GM21737 (cell line): ENCODE measurements at regions not wholly inside any gene's neighbourhood (a gene's known extent, or its start where the extent isn't known, plus 50 kb on each side); places are given as distances from the start of the nearest gene placed in this dataset.
"Not testable (repeated sequence)": the region's sequence is repeated elsewhere in the genome, so short reads cannot be mapped to it uniquely, and the experiment has no call there.

Source experiments
- ATAC-seq: cut with Tn5 transposase; IDR thresholded peaks from one replicate; pipeline ENCODE4 v1.9.1; 2021; ENCODE audit warnings: mild to moderate bottlenecking, moderate library complexity; ENCODE audit not compliant: unreplicated experiment

DNA sequence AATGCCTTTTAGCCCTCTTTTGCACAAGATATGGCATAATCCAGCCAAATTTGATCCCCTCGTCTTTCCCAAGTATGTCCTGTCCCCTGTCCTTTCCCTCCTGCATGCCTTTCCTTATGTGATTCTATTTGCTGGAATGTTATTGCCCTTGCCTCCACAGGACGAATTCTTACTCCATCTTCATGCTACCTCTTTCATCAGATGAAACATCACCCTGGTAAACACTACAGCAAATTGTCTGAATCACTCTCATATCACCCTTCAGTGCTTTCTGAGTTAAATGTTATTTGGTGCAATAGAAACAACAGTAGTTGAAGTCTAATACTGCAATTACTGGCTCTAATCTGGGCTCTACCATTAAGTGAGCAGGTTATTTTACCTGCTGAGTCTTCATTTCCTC, 52.2 kb upstream of the FAT1 start:
- no peak for ATAC-seq

DNA sequence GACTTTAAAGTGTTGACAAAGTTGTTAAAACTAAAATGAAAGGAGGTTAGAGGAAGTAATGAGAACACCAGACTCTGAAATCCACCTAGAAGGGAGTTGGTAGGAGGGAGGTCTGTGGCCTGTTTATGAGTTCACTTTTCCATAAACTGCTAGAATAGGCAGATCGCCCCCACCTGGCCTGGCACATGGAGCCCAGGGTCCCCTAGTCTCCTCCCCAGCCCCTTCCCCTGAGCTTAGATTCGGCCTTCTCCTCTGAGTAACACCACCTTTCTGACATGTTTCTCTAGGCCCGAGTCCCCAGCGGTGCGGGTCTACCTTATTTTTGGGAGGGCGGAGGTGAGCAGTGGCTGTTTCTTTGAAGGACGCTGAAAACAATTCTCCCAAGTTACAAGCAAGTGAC, 54.5 kb upstream of the FAT1 start:
- no peak for ATAC-seq

DNA sequence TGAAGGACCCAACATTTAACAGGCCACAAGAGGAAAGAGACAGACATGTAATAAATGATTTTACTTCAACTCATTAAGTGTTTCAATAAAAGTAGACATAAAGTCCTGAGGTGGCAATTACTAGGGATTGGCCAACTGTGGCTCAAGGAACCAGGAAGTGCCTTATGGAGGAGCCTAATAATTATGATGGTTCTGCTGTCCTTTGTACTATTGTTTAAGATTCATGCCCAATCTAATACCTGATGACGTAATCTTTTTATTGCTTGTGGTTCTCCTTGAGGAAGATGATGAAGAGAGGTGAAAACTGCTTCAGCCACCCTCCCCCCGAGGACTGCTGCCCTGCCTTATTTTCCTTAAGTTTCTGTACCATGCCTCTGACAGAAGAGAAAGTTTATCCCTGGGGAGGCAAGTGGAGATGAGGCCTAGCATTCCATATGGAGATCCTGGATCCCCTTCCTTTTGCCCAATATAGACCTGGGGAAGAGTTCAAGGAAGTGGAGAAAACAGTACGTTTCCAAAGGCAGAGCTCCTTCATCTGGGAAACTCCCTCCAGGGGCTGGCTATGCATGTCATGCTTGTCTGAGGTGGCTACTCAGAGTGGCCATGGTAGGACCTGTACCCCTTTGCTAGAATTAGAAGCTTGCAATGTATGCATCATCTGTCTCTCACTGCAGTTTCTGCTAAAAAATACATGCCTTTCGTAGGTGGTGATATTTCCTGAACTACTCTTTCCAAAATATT, 56.8 kb upstream of the FAT1 start:
- ATAC-seq = no peak

DNA sequence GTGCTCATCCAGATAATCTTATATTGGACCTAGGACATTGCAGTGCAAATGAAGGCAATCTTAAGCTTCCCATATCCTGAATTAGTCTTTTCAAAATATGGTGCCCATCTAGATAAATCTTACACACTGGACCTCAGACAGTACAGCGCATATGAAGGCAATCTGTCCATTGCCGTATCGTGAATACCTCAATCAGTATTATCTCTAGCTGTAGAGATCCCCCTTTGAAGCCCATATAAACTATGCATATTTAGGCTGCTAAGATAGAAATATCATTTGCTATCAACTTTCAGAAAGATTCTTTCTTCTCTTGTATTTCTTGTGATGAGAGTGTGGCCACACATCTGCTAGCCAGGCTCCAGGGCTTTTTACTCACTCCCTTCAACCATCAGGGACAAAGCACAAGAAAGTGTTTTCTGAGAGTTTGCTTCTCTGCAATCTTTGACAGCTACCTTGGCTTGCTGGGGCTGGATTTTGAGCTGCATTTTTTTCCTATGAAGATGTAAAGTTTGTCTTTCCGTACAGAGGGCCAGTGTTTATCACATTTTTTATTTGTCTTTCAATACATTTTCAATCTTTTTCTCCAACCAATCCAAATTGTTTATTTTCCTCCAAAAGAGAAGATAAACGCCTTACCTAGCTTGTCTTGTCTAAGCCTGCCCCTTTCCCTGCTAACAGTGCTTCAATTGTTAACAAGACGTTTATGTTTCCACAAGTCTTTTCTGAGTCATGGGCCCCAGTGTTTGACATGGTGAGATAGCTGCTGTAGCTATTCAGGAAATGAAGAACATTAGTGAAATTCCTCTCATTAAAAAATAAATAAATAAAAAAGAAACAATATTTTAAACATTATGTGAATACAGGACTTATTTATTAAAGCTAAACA, 57.6 kb upstream of the FAT1 start:
- no peak for ATAC-seq

DNA sequence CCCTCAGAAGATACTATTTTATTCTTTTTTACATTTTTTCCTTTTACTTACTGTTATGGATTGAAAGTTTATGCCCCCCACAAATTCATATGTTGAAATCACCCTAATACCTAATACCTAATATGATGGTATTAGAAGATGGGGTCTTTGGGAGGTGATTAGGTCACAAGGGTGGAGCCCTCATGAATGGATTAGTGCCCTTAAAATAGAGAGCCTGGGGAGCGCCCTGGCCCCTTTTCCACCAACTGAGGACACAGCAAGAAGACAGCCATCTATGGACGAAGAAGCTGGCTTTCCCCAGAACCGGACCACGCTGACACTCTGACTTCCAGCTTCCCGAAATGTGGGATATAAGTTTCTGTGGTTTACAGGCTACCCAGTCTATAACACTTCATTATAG, 58.6 kb upstream of the FAT1 start:
- ATAC-seq = no peak

DNA sequence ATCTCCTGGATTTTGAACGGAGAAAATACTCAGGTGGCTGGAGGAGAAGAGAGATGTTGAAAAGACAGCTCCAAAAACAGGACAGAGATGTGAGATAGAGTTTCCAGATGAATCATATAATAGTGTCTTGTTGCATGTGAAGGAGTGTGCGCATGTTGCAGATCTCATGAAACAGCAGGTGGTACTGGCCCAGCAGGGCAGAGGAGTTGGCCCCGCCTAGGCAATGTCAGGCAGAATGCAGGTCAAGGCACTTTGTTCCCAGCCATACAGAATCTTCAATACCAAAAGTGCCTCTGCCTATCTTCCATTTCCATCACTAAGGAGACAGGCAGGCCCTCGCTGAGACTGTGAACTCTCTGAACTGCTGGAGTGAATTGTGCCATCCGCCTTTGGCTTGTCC, 63.9 kb upstream of the FAT1 start:
- no peak for ATAC-seq

DNA sequence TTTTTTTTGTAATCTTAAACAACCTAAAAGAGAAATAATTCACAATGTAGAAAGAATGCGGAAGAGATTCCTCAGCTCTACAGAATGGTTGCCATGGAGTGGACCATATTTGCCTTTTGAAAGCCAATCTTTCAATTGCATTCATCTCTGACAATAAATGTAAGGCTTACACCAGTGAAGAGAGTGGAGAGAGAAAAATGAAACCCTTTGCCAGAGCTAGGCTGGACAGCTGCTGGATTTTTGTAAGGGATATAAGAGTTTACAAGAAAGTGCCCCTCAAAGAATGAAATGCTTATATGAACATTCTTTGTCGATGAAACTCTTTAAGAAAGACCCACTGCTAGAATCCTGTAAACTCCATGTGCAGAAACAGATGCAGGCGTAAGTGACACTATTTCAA, 66.0 kb upstream of the FAT1 start:
- ATAC-seq = no peak

DNA sequence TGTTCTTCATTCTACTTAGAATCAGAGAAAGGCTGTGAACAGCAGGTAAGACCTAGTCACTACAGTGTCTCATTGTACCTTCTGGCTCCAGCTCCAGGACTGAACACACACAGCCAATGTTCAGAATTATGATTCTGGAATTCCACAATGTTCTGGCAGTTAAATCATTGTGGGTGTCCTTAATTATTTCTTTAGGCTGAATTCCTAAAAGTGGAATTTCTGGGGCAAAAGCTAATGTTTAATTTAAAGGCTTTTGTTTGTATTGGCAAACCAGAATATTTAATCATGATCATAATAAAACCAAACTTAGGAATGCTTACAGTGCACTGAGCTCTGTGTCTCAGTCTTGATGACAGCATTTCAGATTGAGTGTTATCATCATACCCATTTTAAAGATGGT, 67.0 kb upstream of the FAT1 start:
- ATAC-seq = no peak

DNA sequence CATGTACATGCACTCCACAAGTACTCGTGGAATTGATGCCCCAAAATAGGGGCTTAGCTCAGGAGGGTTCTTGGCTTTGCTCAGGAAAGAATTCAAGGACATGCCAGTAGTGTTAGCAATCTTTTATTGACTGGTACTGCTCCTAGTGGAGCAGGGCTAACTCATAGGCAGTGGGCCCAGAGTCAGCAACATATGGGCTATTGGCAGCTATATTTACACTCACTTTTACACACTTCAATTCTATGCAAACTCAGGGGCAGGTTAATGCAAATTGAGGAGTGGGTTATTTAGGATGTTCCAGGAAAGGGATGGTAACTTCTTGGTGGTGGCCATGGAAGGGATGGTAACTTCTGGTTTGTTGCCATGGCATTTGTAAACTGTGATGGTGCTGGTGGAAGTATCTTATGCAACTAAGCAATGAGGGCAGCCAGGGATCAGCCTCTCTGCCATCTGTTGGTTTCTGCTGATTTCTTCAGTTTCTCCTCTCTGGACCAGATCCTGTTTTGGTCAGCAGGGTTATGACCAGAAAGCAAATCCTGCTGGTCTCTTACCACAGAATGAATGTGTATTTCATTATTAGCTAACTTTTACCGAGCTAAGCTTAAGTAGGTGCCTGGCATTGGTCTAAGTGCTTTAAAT, 69.2 kb upstream of the FAT1 start:
- ATAC-seq = no peak

DNA sequence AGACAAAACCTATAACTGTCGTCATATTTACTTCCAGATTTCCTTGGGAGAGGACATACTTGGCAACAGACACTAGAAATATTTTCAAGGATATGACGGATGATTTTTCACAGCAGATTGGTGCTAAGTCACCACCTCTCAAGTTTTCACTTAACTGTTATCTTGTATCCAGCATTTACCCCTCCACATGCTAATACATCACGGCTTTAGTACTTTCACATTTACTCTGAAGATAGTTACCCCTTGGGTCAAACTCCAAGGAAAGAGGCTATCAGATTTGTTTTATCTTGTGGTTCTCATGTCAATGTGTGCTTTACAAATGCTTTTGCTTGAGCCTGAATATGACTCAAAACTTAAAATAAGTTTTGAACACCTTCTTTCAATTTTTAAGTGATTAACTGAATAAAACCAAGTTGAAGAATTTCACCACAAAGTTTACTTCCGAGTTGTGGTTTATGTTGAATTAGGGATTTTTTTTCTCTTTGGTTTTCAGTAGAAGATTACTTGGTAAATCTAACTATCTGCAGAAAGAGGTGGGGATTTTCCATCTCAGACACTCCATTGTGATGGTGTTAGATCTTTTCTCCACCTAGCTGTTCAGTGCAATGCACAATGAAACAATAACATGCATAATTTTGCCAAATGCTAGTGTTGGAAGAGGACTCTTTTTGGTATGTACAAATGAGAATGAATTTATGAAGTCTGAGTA, 75.4 kb upstream of the FAT1 start:
- ATAC-seq = no peak

DNA sequence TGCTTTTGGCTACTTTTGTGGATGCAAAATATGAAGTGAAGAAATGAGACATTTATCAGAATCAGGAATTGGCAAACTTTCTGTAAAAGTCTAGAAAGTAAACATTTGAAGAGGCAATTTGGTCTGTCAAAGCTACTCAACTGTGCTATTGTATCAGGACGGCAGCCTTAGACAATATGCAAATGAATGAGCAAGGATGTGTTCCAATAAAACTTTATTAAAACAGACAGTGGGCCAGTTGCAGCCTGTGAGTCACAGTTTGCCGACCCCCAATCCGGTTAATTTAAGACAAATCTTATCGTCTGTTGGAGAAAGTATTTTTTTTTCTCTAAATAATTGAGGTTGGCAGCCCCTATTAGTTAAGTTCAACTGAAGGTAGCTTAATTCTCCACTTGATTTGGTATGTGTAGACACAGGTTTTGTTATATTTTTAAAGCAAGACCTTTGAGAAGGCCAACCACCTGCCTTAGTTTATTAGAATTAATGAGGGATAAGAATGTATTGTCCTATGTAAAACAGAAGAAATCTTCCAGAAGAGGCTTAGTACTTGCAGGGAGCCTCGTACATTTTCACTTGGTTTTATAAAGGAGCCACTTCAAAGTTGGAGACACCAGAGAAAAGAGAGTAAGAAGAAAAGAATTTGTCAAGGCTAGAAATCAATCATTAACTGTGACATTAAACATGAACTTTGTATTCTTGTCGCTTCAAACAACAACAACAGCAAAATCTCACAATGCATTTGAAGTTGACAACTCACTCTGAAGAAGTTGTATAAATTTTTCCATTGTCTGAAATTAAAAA, 81.6 kb upstream of the FAT1 start:
- ATAC-seq = no peak

DNA sequence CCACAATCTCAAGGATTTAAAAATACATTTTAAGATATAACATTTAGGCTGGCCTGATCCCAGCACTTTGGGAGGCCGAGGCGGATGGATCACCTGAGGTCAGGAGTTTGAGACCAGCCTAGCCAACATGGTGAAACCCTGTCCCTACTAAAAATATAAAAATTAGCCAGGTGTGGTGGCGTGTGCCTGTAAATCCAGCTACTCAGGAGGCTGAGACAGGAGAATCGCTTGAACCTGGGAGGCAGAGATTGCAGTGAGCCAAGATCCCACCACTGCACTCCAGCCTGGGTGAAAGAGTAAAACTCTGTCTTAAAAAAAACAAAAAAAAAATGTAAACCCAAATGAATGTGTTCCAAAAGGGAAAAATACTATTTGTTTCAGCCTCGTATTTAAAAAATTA, 82.3 kb upstream of the FAT1 start:
- ATAC-seq = not testable (repeated sequence)

DNA sequence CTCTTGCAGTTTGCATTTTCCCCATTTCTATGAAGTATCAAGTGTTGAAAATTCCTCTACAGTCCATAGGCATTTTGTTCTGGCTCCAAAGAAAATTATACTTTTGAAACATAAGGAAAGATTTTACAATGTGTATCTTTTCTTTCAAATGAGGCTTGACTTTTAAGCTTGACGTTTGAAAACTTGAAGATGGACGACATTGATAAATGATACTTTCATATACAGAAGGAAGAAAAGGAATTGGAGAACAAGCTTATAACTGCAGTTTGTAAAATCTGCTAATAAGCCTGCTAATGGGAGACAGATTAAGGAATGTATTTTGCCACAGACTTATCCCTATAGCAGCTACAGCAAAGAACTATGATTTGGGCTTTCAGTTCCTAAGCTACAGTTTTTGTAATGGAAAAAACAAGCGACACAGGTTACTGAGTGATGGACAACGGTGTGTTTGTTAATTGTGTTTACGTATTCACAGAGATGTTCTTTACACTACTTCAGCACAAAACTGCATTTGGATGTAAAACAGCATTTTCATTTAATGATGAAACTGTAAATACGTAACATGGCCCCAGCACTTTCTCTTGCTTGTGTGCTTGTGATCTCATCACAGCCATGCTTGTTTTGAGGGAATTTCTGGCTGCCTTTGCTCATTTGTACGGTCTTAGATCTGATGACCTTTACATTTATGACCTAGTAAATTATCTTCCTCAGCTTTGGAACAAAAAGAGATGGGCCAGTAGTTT, 83.2 kb upstream of the FAT1 start:
- ATAC-seq = no peak

DNA sequence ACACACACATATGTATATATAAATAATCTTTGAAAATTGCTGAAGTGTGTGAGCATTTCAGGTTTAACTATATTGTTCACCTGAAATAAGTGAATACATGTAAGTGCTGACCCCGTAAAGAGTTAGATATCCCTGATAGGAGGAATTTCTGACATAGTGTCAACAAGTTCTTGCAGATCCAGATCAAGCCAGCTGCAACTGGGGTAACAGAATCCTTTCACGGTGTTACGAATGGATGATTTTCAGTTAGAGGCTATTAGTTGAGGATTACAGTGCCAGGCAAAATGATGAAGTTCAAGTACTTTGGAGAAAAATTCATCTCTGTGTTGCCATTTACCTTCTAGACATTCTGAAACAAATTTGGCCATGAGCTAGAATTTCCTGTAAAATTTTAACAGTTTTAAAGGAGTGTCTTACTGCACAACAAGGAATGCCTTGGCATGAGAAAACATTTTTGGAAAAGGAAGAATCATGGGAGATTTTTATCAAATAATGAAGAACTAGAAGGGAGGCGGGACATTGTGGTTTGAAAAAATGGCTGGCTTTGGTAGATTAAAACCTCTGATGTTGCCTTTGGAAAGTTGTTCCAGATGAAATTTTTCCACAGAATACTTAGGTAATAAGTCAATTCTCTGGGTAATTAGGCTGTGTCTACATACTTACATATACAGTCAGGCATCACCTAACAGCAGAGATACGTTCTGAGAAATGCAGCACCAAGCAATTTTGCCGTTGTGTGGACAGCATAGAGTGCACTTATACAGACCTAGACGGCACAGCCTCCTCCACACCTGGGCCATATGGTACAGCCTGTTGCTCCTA, 84.4 kb upstream of the FAT1 start:
- no peak for ATAC-seq

DNA sequence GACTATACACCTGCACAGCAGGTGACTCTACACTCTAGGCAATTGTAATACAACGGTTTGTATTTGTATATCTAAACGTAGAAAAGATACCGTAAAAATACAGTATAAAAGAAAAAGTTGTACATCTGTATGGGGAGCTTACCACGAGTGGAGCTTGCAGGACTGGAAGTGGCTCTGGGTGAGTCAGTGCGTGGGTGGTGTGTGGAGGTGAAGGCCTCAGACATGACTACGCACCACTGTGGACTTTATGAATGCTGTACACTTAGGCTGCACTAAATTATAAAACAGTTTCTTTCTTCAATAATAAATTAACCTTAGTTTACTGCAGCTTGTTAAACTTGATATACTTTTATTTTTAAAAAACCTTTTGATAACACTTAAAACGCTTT, 85.0 kb upstream of the FAT1 start:
- no peak for ATAC-seq

DNA sequence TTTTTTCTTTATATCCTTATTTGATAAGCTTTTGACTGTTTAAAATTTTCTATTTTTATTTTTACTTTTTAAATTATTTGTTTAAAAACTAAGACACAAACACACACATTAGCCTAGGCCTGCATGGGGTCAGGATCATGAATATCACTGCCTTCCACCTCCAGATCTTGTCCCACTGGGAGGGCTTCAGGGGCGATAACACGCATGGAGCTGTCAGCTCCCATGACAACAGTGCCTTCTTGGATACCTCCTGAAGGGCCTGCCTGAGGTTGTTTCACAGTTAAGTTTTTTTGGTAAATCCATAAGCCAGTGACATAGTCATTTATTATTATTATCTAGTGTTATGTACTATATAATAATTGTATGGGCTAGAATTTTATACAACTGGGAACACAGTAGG, 85.4 kb upstream of the FAT1 start:
- no peak for ATAC-seq

DNA sequence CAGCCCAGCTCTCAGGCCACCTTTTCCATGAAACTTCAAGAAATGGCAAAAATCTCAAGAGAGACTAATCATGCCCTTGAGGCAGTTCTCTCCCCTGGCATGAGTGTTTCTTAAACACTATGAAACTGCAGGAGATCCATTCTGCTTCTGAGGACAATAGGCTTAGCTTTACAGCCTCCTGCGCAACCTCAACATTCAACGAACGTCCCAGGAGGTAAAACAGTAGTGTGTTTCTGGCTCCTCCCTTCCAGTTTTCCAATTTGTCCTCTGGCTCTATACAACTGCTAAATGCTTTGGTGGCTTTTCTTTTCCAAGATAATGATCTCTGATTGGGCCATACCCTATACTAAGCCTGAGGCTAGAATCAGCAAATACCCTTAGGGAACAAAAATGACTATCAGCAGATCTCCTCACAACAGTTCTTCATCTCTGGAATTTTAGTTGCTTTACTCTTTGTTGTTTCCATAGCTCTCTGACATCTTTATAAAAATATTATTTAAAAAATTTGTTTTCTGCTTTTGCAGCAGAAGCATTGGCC, 87.0 kb upstream of the FAT1 start:
- ATAC-seq = no peak

DNA sequence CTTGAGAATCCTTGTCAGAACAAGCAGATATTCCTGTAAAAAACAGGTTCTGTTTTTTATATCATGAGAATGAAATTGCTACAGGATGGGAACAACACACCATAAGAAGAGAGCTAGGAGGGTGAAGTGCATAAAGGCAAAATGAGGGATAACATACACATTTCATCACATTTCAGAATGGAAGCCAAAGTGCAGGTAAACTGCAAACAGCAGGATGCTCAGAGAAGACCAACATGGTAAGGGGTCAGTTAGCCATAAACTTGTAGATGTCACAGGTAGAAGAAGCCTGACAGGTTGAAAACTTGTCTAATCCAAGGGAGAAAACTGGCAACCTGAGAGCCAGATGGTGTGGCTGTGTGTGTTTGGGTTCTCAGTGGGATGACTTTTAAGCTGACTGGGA, 88.9 kb upstream of the FAT1 start:
- no peak for ATAC-seq
